ENCODE measurements at regions not wholly inside any gene's neighbourhood (a gene's known extent, or its start where the extent isn't known, plus 50 kb on each side); places are given as distances from the start of the nearest gene placed in this dataset.

DNA sequence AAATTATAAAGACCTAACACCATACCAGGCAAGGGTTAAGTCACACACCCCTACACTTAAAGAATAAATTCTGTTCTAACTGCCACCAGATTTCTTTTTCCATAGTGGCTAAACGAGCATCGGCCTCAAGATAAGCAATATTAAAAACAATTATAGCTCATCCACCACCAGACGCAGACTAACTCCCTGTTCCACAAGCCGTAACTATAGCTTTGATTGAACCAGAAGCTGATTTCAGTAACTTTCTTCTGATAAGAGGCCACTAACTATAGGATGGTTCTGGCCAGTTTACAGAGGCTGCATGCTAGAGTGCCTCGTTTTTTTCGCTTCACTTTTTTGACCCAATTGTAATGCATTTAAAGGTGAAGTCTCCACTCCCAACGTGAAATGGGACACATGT lies 238.8 kb downstream of the MRPL39 start:
- TF ChIP-seq, protein P1, sequence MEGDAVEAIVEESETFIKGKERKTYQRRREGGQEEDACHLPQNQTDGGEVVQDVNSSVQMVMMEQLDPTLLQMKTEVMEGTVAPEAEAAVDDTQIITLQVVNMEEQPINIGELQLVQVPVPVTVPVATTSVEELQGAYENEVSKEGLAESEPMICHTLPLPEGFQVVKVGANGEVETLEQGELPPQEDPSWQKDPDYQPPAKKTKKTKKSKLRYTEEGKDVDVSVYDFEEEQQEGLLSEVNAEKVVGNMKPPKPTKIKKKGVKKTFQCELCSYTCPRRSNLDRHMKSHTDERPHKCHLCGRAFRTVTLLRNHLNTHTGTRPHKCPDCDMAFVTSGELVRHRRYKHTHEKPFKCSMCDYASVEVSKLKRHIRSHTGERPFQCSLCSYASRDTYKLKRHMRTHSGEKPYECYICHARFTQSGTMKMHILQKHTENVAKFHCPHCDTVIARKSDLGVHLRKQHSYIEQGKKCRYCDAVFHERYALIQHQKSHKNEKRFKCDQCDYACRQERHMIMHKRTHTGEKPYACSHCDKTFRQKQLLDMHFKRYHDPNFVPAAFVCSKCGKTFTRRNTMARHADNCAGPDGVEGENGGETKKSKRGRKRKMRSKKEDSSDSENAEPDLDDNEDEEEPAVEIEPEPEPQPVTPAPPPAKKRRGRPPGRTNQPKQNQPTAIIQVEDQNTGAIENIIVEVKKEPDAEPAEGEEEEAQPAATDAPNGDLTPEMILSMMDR (IDR thresholded peaks at IDR 0.05; ENCODE audit: low read depth, low read length): no peak
- TF ChIP-seq EZH2phosphoT487 (IDR thresholded peaks at IDR 0.05; ENCODE audit: low read depth): no peak

Data from OCI-LY3 (cell line).